Breast epithelium (tissue), 3 donors: ENCODE measurements at regions not wholly inside any gene's neighbourhood (a gene's known extent, or its start where the extent isn't known, plus 50 kb on each side); places are given as distances from the start of the nearest gene placed in this dataset.

Source experiments
- CTCF ChIP-seq, 3 donors: fragments of 450-650 bp; IDR thresholded peaks; one replicate each; pipeline ENCODE4 v1.5.1; 2016 to 2017; ENCODE audit warnings: antibody characterized with exemption in 3 of 3, mild to moderate bottlenecking in 3 of 3, moderate library complexity in 3 of 3
- POLR2AphosphoS5 ChIP-seq, 3 donors: sonication (generic); formaldehyde crosslinking; IDR thresholded peaks; one replicate each; pipeline ENCODE4 v1.6.1; 2017; ENCODE audit warnings: antibody characterized with exemption in 3 of 3

- TF ChIP-seq CTCF (IDR thresholded peaks at IDR 0.05) (no peak), POLR2AphosphoS5 (IDR thresholded peaks at IDR 0.05) (no peak)
Observed at GRCh38 chr4:78710536-78710935, 65.6 kb upstream of the BMP2K start.
